Activated CD4-positive, alpha-beta T cell treated with anti-CD3 and anti-CD28 coated beads, Interleukin-2, amount 50 U/mL, for 16 hours (primary cell): ENCODE measurements at regions not wholly inside any gene's neighbourhood (a gene's known extent, or its start where the extent isn't known, plus 50 kb on each side); places are given as distances from the start of the nearest gene placed in this dataset.
A peak's percentile ranks its signal among the peaks of the same experiment; 100 is the strongest.
"Not testable (repeated sequence)": the region's sequence is repeated elsewhere in the genome, so short reads cannot be mapped to it uniquely, and the experiment has no call there.

ENCODE experiments used
- DNase-seq: peaks from one replicate; pipeline ENCODE4 v3.0.0-alpha.2; 2020

GRCh38 chr3:16077146-16077545, 97.3 kb upstream of the GALNT15 start:
- DNase-seq: not testable (repeated sequence)

- DNase-seq: not testable (repeated sequence)
These were observed 96.8 kb upstream of the GALNT15 start for GRCh38 chr3:16077681-16078080.

- no peak for DNase-seq
These were observed 95.0 kb upstream of the GALNT15 start for GRCh38 chr3:16079519-16079918.

- no peak for DNase-seq
These were observed 92.8 kb upstream of the GALNT15 start for GRCh38 chr3:16081661-16082060.

DNA sequence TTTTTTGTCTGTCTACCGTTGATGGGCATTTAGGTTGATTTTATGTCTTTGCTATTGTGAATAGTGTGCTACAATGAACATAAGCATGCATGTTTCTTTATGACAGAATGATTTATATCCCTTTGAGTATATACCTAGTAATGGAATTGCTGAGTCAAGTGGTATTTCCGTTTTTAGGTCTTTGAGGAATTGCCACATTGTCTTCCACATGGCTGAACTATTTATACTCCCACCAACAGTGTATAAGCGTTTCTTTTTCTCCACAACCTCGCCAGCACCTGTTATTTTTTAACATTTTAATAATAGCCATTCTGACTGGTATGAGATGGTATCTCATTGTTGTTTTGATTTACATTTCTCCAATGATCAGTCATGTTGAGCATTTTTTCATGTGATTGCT, 89.6 kb upstream of the GALNT15 start:
- DNase-seq: no peak

DNA sequence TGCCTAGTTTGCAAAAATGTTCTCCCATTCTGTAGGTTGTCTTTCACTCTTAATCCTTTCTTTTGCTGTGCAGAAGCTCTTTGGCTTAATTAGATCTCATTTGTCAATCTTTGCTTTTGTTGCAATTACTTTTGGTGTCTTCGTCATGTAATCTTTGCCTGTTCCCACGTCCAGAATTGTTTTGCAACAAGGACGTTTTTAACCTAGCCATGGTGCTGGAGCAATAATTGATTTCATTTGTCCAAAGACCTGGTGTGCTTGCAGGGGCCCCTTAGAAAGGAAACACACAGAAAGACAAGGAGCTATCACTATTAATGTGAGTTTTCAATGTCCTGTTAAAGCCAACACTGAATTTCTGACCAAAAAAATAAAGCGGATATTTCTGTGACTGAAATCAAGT, 89.1 kb upstream of the GALNT15 start:
- DNase-seq: no peak

DNA sequence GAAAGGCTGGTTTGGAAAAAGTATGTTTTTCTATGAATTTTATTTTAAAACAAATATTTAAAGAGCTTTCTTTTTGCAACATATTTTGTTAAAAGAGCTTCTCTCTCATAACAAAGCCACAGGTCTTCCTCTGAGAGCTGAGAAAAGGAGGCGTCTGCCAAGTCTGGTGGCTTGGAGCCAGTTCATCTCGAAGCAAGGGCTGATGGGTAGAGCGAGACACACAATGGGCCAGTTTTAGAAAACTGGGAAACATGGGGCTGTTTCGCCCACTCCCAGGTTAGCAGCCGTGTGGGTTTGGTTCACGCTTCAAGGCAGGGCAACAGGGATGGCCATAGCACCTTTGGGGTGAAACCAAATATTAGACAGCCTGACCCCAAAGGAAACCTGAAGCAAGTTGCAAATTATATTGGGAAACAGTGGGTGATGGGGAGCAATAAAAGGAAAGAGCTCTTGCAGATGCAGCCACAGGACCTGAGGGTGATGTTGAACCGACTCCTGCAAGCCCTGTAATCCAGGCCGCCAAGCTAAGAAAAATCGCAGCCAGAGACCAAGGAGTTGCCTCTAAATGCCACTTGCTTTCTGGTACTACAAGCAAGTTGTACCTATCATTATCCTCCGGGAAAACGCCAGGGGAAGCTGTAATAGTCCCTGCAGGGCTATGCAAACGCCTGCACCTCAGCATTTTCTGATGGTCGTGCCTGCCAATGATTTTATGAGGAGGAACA, 88.4 kb upstream of the GALNT15 start:
- no peak for DNase-seq

- DNase-seq: no peak
These were observed 87.8 kb upstream of the GALNT15 start for GRCh38 chr3:16086690-16087089.

GRCh38 chr3:16088496-16088895, 86.0 kb upstream of the GALNT15 start:
- no peak for DNase-seq

- DNase-seq: no peak
These were observed 85.0 kb upstream of the GALNT15 start for GRCh38 chr3:16089521-16089920.

DNA sequence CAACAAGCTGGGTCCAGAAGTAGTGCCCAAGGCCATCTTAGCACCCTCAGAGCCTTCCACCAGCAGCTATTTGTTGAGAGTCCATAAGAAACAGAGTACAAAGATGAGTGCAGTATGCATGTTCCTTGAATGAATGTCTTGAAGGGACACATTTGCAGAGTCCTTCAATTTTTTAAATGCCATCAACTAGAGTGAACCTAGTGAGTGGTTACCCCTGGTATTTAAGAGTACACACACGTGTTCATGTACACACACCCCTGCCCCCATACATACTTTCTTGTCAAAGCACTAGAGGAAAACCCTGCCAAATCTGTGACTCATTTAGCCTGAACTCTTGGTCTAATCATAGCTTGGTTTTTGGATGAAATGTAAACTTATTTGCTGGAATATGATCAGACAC, 84.5 kb upstream of the GALNT15 start:
- DNase-seq: no peak

DNA sequence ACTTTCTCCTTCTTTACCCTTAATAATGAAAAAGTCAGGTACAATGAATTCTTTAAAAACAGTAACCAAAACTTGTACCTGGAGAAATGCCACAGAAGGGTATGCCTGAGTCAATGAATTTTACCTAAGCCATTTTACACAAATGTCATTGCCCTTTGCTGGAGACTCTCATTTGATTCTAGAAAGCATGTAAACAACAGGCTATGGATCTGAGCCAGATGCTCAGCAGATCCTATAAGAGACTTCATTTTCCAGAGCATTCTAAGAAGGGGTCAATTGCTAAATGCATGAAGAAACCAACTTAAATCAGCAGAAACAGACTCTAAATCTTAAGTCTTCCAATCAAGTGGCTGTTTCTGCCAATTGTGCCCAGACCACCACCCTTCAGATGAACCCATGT, 83.8 kb upstream of the GALNT15 start:
- DNase-seq: no peak

DNA sequence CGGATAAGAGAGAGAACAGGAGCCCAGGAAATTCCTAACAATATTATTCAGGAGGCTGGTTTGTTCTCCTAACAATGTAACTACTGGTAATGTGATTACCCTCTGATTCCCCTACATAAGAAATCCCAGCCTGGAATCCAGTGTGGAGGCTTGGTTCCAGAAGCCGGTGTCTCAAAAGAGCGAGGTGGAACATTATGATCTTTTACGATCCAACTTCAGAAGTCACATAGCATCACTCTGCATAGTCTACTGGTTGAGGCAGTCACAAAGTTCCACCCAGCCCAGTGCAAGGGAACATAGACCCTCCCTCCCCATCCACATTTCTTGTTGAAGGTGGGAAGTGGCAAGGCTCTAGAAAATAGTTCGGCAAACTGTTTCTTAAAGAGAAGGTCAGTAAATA, 81.6 kb upstream of the GALNT15 start:
- DNase-seq: no peak

GRCh38 chr3:16101295-16102186, 72.9 kb upstream of the GALNT15 start:
- DNase-seq: peak; percentile 16

GRCh38 chr3:16102187-16102561, 72.3 kb upstream of the GALNT15 start:
- DNase-seq: no peak

DNA sequence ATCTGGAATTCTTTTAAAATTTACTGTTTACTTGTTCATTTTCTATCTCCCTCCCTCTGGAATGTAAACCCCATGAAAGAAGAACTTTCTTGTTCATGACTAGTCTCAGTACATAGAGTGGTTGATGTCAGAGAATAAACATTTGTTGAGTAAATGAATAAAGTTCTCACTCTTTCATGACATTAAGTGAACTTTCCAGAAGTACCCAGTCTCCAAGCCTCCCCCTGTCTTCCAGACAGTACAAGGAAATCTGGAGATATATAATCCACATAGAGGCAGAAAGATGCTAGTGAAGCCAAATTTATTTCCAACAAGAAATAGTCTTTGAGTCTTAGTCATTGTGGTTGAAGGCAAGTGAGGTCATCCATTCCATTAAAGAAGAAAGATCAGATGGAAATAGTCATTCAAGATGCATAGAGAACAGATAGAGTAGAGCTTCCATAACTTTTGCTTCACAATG, 71.5 kb upstream of the GALNT15 start:
- no peak for DNase-seq

DNA sequence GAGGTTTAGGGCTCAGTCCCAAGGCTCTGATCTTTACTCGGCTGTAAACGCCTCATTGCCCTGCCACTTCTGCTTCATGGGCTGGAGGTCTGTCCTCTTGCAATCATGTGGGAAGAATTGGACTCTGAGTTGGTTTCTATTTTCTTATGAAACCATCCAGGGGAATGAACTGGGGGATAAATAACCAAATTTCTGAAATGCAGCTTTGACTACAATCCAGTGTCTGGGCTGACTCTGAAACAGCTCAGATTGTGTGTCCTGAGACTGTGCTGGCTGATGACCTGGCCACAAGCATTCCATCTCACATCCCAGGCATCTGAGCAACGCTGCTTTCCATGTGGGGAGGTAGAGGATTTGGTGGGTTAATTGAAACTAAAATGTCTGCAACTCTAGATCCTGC, 71.0 kb upstream of the GALNT15 start:
- no peak for DNase-seq

DNA sequence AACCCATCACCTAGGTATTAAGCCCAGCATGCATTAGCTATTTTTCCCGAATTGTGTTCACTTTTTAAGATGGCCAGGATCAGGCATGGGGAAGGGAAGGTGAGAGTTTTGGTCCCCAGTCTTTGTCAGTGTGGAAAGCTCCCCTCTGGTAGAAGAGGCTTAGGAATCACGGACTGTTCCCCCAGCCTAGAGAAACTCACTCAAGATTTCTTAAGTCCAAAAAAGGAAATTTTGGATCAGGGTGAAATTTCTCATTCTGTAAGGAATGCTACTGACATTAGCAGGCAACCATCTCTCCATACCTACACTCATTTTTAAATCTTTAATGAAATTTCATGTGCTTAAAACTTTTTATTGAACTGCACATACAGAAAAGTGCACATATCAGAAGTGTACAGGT, 70.3 kb upstream of the GALNT15 start:
- DNase-seq: no peak

DNA sequence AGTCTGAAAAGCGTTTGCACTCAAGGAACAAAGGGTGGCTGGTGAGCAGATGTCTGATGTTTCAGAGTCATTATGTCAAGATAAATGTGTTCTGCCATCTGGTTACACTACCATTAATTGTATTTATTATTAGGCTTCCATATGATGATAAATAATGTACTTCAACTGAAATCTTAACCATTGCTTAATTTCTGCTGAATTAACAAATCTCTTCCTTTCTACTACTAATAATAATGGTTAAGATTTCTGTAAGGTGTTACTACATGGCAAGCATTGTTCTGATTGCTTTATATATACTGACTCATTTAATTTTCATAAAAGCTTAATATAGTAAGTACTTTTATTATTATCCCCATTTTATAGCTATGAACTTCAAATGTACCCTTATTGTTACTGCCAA, 68.4 kb upstream of the GALNT15 start:
- no peak for DNase-seq

DNA sequence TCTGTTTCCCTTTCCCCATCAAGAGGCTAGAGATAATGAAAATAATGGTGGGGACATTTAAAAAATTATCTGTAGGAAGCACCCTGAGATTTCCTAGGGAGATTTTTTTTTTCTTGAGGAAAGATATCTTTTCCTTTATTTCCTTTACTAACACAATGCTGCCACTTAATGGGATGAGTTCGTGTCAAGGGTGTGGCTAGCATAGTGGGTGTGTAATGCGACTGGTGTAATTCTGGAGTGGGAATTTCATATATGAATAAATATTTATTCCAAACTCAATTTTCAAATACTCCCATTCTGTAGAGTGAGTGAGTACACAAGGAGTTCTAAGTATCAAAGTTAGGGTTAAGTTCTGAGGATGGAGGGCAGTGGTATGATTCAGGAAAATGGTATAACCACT, 66.1 kb upstream of the GALNT15 start:
- DNase-seq: no peak

DNA sequence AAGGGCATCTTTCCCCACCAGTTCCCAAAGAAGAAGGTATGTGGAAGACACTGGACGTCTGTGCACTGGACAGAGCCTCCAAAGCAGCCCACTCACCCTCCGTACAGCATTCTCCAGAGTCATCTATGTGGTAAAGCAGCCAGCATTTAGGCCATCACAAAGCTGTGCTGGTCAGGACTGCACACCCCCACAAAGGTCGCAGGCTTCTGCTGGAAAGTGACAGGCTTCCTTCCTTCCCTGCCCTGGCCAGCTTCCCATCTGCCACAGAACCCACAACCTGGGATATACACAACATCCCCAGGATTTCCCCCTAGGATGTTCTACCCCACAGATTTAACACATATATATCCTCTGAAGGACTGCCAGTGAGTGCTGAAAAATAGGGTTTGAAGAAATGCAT, 64.6 kb upstream of the GALNT15 start:
- DNase-seq: no peak

DNA sequence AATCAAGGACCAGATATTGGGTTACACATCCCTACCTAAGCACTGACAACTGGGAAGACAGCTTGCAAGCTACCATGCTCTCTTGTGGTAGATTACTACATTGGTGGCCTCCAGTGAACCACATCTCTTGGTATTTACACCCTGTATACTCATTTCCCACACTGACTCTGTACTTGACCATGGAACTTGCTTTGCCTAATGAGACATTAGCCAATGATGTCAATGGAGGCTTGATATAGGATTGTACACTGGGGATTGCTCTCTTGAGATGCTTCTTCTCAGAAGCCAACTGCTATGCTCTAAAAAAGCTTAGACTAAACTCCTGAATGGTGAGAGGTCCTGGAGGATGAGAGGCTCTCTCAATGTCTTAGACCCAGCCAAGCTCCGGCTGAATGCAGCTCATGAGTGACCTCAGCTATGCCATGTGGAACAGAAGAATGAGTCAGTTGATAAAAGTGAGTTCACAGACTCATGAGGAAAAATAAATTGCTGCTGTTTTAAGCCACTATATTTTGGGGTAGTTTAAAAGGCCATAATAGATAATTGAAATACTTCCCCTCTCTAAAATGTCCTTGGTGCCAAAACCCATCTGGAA, 61.5 kb upstream of the GALNT15 start:
- no peak for DNase-seq

GRCh38 chr3:16113704-16114103, 60.8 kb upstream of the GALNT15 start:
- DNase-seq: no peak

DNA sequence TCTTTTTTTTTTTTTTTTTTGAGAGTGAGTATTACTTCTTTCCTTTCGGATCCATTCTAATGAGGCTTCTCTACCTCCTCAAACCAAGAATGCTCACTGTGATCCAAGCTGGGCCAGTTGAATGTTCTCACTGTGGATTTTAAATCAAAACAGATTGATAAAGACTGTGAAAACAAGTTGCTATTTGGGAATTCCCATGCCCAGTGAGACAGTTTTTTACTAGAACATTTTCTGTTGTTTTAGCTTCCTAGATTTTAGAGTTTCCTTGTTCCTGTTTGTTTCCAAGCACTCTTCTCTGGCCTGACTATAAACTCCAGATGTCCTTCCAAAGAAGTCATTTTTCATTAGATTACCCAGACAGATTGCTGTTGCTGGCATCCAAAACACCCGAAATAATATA, 60.1 kb upstream of the GALNT15 start:
- no peak for DNase-seq
